HEK293 (cell line): ENCODE measurements at regions not wholly inside any gene's neighbourhood (a gene's known extent, or its start where the extent isn't known, plus 50 kb on each side); places are given as distances from the start of the nearest gene placed in this dataset.

Experiments used
- REPIN1 ChIP-seq: fragments of 450-650 bp; formaldehyde crosslinking; IDR thresholded peaks from 2 replicates; pipeline ENCODE4 v1.5.1; 2017; ENCODE audit warnings: missing biosample characterization, missing genetic modification characterization, low read depth
- ZBTB20 ChIP-seq: fragments of 450-650 bp; formaldehyde crosslinking; IDR thresholded peaks from 2 replicates; pipeline ENCODE4 v1.5.1; 2016; ENCODE audit warnings: missing biosample characterization, missing genetic modification characterization
- ZEB2 ChIP-seq: fragments of 450-650 bp; formaldehyde crosslinking; IDR thresholded peaks from 2 replicates; pipeline ENCODE4 v1.5.1; 2016; ENCODE audit warnings: missing biosample characterization, missing genetic modification characterization
- ZNF133 ChIP-seq: fragments of 450-650 bp; formaldehyde crosslinking; IDR thresholded peaks from 2 replicates; pipeline ENCODE4 v1.5.1; 2016; ENCODE audit warnings: missing biosample characterization, missing genetic modification characterization
- ZNF514 ChIP-seq: fragments of 450-650 bp; formaldehyde crosslinking; IDR thresholded peaks from 2 replicates; pipeline ENCODE4 v1.5.1; 2016; ENCODE audit warnings: missing biosample characterization, missing genetic modification characterization
- TF ChIP-seq, protein P1 (sequence below): fragments of 450-650 bp; formaldehyde crosslinking; IDR thresholded peaks from 2 replicates; pipeline ENCODE4 v1.5.1; 2016; ENCODE audit warnings: missing biosample characterization, missing genetic modification characterization

DNA sequence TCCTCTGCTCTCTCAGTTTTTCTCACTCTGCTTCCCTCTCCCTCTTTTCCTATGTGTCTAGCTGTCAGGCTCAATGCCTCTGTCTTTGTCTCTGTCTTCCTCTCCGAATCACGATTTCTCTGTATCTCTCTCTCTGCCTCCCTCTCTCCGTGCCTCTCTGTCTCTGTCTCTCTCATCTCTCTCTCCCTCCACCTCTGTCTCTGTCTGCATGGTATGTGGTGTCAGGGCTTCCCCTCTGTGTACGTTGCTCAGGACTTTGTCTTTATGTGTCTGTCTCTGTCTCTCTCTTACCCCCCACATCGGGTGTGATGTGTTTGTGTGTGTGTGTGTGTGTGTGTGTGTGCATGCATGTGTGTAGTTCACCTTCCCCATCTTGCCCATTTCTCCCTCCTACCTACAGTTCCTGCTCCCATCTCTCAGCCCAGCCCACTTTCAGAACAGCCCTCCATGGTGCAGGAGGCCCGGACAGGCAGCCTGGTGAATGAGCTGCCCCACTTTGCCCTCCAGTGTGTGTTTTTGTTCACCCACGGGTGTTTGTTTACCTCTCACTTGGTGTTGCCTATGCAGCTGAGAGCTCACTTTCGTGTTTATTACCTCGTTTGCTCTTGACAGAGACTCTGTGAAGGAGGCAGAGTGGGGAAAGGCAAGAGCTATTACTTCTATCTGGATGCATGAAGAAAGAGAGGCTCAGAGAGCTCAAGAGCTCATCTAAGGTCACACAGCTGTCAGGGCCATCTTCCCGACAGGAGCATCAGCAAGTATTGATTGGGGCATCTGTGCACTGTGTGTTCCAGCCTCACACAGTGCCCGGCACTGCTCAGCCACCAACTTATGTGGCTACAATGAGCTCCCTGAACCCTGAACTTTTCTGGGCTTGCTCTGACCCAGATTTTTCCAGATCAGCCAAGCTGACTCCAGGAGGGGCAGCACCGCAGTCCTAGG is 163.5 kb upstream of the ZMIZ1 start:
- TF ChIP-seq REPIN1 (tag by site-specific recombination) (no peak), ZNF514 (tag by site-specific recombination) (no peak), ZEB2 (no peak), ZNF133 (tag by site-specific recombination) (no peak), ZBTB20 (tag by site-specific recombination) (no peak)
- TF ChIP-seq, protein P1, sequence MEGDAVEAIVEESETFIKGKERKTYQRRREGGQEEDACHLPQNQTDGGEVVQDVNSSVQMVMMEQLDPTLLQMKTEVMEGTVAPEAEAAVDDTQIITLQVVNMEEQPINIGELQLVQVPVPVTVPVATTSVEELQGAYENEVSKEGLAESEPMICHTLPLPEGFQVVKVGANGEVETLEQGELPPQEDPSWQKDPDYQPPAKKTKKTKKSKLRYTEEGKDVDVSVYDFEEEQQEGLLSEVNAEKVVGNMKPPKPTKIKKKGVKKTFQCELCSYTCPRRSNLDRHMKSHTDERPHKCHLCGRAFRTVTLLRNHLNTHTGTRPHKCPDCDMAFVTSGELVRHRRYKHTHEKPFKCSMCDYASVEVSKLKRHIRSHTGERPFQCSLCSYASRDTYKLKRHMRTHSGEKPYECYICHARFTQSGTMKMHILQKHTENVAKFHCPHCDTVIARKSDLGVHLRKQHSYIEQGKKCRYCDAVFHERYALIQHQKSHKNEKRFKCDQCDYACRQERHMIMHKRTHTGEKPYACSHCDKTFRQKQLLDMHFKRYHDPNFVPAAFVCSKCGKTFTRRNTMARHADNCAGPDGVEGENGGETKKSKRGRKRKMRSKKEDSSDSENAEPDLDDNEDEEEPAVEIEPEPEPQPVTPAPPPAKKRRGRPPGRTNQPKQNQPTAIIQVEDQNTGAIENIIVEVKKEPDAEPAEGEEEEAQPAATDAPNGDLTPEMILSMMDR: no peak
